Activated CD8-positive, alpha-beta memory T cell treated with anti-CD3 and anti-CD28 coated beads for 1 hour (primary cell): ENCODE measurements at regions not wholly inside any gene's neighbourhood (a gene's known extent, or its start where the extent isn't known, plus 50 kb on each side); places are given as distances from the start of the nearest gene placed in this dataset.
"Not testable (repeated sequence)": the region's sequence is repeated elsewhere in the genome, so short reads cannot be mapped to it uniquely, and the experiment has no call there.

Source experiments
- DNase-seq, 2 donors: peaks; one replicate each; pipeline ENCODE4 v3.0.0-alpha.2; 2020; ENCODE audit warnings: low read depth in 1 of 2; ENCODE audit errors: extremely low read depth in 1 of 2

DNA sequence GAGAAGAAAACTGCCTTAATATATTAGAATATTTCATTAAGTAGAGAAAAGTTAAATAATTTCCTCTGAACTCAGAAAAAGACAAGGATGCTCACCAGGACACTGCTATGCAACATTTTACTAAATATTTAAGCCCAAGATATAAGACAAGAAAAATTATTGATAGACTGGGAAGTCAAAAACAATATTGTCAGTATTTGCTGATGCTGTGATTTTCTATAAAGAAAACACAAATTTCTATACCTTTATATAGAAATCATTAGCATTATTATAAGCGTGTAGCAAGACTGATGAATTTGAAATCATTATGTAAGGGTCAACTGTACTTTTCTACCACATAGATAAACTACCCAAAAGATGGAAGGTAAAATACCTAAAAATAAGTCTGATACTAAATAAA is 451.0 kb downstream of the RNF144A start:
- DNase-seq: no peak

- no peak for DNase-seq
Observed at GRCh38 chr2:7373156-7373555, 455.9 kb downstream of the RNF144A start.

DNA sequence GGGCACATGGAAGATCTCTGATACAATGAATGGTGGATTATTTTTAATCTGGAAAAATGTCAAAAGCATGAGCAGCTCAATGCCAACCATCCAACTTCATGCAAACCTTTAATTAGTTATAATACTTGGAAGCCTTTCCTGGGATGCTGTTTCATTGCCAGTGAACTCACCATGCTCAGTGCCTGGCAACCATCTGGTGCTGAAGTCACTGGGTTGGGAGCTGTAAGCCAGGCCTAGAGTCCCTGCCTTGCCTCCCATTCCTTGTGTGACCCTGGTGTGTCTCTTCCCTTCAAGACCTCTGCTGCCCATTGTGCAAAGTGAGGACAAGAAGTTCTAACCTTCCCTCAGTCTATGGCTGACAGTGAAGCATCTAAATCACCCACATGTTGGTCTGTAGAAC is 458.7 kb downstream of the RNF144A start:
- DNase-seq: no peak

- no peak for DNase-seq
Observed at GRCh38 chr2:7377916-7378569, 460.8 kb downstream of the RNF144A start.

GRCh38 chr2:7378591-7378990 is 461.4 kb downstream of the RNF144A start:
- no peak for DNase-seq

DNA sequence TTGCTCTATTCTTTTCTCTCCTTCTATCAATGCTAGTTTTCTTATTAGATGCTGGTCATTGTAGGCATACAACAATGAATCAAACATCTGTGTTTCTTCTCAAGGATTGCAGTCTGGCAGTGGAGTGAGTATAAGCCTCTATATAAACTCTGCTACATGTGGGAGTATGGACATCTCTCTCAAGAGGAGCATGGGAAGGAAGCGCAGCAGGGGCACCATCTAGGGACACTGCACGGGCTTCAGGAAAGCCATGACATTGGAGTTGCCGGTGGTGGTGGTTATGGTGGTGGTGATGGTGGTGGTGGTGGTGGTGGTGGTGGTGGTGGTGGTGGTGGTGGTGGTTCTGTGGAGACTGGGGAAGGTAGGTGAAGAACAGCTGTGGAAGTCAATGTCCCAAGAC is 462.6 kb downstream of the RNF144A start:
- DNase-seq: no peak

- DNase-seq: no peak
Observed at GRCh38 chr2:7384773-7385349, 467.6 kb downstream of the RNF144A start.

DNA sequence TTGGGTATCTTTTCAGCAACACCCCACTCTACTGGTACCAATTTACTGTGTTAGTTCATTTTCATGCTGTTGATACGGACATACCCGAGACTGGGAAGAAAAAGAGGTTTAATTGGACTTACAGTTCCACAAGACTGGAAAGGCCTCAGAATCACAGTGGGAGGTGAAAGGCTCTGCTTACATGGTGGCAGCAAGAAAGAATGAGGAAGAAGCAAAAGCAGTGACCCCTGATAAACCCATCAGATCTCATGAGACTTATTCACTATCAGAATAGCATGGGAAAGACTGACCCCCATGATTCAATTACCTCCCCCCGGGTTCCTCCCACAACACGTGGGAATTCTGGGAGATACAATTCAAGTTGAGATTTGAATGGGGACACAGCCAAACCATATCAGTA is 473.1 kb downstream of the RNF144A start:
- not testable (repeated sequence) for DNase-seq

- DNase-seq: no peak
Observed at GRCh38 chr2:7392076-7392787, 475.0 kb downstream of the RNF144A start.

DNA sequence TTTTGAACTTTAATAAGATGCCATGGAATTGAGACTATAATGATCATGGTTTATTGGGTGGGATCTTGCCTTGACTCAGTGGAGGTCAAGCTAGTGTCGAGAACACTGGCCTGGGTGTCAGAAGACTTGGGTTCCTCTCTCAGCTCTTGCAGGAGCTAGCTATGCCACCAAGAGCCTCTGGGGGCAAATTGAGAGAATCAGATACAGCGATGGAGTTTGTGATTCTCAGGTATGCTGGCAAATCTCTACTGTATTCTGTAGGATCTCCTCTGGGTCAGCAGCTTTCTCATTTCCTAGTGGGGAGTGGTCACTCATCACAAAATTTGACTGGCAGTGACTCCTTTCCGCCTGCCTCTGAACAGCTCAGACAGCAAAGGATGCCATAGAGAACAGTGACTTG is 477.0 kb downstream of the RNF144A start:
- DNase-seq: no peak

- no peak for DNase-seq
Observed at GRCh38 chr2:7400628-7401027, 483.4 kb downstream of the RNF144A start.

DNA sequence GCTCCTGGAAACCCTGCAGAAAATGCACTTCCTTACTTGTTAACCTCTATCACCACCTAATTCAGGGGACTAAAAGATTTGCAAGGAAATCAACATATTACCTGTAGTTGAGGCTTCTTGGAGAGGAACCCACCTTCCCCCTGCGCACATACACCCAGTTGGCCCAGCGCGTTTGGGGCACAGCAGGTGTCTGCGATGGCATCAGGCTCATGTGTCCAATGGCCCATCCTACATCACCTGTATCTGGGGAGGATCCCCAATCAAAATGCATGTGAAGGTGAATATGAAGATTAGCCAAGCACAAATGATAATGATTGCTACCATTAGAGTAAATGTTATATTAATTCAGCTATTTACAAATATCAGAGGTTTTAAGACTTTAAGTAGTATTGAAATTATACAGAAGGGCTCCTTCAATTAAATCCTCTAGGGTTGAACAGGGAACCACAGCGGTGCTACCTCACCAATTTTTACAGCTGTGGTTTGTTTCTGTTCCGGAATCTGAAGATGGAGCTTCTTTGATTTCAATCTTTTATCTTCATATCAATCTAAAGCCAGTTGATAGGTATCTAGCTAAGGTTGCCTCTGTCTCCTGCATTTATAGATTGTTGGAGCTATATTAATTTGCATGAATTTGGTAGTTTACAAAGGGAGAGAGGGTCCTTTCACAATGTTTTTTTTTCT is 486.0 kb downstream of the RNF144A start:
- no peak for DNase-seq

- no peak for DNase-seq
Observed at GRCh38 chr2:7405861-7406715, 488.9 kb downstream of the RNF144A start.

- no peak for DNase-seq
Observed at GRCh38 chr2:7407001-7407400, 489.8 kb downstream of the RNF144A start.

GRCh38 chr2:7407906-7408680 is 490.9 kb downstream of the RNF144A start:
- DNase-seq: no peak

DNA sequence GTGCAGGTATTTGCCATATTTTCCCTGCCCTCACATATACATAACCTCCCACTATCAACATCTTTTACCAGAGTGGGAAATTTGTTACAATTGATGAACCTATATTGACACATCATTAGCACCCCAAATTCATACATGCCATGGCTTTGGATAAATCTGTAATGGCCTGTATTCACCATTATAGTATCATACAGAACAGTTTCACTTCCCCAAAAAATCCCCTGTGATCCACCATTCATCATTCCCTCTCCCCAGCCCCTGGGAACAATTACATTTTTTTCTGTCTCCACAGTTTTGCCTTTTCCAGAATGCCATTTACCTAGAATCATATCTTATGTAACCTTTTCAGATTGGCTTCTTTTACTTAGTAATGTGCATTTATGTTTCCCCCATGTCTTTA is 494.5 kb downstream of the RNF144A start:
- DNase-seq: no peak

- DNase-seq: no peak
Observed at GRCh38 chr2:7417845-7418742, 500.9 kb downstream of the RNF144A start.

- no peak for DNase-seq
Observed at GRCh38 chr2:7419186-7419585, 502.0 kb downstream of the RNF144A start.

- no peak for DNase-seq
Observed at GRCh38 chr2:7419814-7420311, 502.7 kb downstream of the RNF144A start.
